ENCODE measurements at regions not wholly inside any gene's neighbourhood (a gene's known extent, or its start where the extent isn't known, plus 50 kb on each side); places are given as distances from the start of the nearest gene placed in this dataset.

GRCh38 chr13:27367570-27367969, 56.8 kb upstream of the GTF3A start:
- DNase-seq (ENCODE audit: low read depth), result no peak

- no peak for DNase-seq (ENCODE audit: low read depth)
These were observed 54.0 kb upstream of the GTF3A start for GRCh38 chr13:27370305-27370872.

GRCh38 chr13:27371932-27372331, 52.5 kb upstream of the GTF3A start:
- DNase-seq (ENCODE audit: low read depth), result no peak

GRCh38 chr13:27372896-27373295, 51.5 kb upstream of the GTF3A start:
- no peak for DNase-seq (ENCODE audit: low read depth)

DNA sequence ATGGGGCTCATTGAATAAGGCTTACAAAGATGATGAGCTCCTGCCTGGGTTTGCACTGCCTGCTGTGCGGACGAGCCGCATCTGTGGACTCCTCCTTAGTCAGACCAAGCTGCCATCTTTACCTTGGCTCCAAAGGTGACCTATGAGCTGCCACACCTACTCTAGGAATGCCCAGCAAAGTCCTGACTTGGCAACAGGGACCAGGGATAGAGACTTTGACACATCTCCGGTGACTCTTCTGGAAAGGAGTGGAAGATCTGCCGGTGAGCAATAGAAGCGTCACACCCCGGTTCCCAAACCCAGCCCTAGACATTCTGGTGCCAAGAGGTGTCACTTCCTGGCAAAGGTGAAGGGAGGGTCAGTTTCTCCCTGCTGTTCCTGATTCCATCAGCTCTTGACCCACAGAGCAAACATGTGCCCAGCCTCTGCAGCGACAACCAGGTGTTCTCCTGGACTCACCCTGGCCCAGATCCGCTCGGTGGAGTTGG, 50.2 kb upstream of the GTF3A start:
- DNase-seq (ENCODE audit: low read depth), result no peak

Measured in renal cortical epithelial cell (primary cell).